IPS DF 4.7 (cell line): ENCODE measurements at regions not wholly inside any gene's neighbourhood (a gene's known extent, or its start where the extent isn't known, plus 50 kb on each side); places are given as distances from the start of the nearest gene placed in this dataset.
"Not testable (repeated sequence)": the region's sequence is repeated elsewhere in the genome, so short reads cannot be mapped to it uniquely, and the experiment has no call there.

ENCODE experiments used
- DNase-seq: peaks from one replicate; pipeline ENCODE4 v3.0.0-alpha.2; 2013; ENCODE audit warnings: low spot score; ENCODE audit errors: extremely low read depth

DNA sequence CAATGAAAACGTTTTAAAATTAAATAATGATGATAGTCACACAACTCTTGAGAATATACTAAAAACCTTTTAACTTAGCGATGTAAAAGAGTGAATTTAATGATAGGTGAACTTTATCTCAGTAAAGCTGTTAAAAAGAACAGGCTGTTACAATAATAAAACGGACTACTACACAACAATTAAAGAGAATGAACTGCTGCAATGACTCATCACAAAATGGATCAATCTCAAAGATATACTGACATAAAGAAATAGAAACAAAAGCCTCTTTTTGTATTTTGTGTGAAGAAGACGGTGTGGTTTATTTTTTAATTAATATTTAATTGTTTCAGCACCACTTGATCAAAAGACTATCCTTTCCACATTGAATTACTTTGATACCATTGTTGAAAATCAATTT lies 352.4 kb upstream of the GJE1 start:
- DNase-seq: no peak

DNA sequence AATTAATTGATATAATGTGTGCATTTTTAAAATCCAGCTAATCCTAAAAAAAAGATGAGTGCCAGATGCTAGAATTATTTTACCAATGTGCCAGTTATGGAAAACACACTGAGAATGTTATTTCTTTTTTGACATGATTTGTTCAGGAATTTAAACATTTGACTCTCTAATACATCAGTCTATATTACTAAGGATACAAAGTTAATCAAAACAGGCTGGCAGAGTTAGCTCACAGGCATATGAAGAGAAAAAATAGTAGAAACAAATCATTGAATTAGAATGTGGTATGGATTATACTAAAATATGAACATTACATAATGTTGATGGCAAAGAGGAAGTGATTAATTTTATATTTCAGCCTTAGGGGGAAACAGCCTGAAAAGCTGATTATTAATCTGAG lies 368.3 kb upstream of the GJE1 start:
- no peak for DNase-seq

DNA sequence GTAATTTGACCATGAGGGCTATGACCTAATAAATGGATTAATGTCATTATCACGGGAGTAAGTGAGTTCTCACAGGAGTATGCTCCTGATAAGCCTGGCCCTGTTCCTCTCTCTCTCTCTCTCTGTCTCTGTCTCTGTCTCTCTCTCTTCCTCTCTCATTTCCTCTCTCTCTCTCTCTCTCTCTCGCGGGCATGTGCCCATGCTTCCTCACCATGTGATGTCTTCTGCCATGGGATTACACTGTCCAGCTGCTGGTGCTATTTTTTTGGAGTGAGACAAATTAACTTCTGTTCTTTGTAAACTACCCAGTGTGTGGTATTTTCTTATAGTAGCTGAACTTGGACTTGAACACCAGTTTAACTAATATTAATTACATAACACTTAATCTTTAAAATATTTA lies 374.3 kb upstream of the GJE1 start:
- no peak for DNase-seq

DNA sequence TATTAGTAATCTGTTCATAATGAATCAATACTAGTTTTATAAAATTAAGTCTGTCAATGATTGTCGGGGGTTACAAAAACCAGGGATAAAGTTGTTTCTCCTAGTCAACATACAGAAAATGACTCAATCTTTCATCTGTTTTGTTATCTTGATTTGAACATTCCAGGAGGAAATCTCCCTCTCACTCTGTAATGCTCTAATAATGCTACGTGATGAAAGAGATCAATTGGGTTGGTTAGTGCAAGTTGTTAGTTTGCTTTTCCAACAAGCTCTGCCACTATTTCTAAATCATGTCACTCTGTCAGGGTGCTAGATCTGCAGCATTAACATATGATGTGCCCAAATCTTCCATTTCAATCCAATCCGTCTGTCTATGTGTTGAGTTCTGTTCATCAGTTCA lies 379.5 kb upstream of the GJE1 start:
- DNase-seq: no peak

DNA sequence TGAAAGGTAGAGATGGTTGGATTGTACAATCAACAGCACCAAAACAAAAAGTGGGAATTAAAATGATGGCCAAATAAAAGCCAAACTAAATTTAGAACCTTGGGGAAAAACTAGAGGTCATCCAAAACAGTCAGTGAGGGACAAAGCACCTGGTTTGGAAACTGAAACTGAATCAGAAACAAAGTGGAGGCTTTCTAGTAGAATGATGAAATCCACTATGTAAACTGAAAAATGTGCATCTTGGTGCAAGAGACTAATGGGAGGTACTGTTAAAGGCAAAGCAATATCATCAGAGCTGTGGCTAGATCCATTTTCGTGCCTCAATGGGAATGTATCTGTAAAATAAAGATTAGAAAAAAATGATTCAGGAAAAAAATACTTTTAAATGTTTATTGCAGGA lies 380.0 kb upstream of the GJE1 start:
- DNase-seq: no peak

DNA sequence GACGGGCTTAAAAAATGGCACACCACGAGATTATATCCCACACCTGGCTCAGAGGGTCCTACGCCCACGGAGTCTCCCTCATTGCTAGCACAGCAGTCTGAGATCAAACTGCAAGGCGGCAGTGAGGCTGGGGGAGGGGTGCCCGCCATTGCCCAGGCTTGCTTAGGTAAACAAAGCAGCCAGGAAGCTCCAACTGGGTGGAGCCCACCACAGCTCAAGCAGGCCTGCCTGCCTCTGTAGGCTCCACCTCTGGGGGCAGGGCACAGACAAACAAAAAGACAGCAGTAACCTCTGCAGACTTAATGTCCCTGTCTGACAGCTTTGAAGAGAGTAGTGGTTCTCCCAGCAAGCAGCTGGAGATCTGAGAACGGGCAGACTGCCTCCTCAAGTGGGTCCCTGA lies 386.4 kb upstream of the GJE1 start:
- DNase-seq: not testable (repeated sequence)

DNA sequence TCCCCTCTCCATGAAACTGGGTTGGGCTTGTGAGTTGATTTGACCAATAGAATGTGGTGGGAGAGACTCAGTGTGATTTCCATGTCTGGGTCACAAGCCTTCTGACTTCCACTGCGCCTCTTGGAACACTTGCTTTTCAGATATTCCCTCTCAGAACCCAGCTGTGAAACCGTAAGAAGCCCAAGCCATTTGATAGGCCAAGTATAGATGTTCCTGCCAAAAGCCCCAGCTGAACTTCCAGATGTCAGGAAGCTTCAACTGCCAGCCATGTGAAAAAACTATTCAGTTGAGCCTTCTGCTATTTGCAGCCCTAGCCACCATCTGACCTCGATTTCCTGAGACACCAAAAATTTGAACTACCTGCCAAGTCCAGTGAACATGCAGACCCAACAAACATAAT lies 387.8 kb upstream of the GJE1 start:
- DNase-seq: no peak

DNA sequence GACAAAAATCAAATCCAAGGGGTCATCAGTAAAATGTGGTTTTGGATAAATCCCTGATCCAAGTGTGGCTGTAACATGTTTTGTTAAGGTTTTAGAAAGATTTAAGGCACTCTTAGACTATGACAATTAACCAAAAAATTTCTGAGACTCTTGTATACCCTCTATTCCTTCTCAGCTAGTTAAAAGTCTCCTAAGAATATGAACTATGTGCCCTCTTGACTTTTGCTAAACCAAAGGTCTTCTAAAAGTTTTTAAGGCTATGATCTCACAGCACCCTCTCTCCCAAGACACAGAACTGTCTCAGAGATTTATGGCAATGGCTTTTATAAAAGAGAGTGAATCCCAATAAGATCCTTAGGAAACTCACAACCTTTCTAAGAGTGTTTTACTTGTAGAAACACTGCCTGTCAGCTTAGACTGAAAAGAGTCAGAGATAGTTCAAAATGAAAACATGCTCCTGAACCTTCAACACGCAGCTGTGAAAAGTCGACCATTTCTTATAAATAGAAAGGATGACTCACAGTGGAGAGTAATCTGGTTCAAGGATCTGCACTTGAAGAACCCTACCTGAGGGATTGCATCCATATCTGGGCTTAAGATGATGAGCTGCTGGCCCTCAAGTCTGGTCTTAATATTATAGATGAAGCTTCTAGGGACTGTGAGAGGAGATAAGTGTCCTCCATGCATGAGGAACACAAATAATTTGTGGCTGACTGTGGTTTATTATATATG lies 388.4 kb upstream of the GJE1 start:
- no peak for DNase-seq

DNA sequence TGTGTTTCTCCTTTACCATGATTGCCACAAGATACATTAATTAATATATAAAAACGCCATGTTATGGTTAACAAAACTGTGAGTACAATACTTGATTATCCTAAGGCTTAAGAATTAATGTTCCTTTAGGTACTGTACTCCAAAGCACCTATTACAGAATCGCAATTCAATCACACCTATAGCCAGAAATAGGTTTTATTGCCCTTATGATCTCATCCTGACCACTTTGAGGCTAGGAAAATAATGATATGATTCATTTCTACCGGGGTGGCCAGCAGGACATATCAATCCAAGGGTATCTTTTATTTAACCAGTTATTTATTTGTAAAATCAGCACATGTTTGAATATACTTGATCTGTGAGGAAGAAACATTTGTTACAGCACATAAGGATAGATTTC lies 396.6 kb upstream of the GJE1 start:
- no peak for DNase-seq

DNA sequence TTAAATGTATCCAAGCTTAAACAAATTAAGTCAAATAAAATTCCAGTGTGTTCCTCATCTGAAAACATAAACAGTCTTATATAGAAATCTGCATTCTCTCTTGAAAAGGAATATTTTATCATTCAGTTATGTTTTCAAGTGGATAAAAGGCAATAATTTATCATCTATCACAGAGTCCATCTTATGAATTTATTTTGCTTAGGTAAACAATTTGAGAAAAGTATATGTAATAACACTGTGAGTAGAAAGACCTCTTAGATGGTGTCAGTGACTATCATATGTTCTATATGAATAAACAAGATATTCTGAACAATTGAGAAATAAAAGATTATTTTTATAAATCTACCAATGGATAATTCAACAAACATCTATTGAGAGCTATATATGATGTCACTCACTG lies 397.6 kb upstream of the GJE1 start:
- DNase-seq: no peak

DNA sequence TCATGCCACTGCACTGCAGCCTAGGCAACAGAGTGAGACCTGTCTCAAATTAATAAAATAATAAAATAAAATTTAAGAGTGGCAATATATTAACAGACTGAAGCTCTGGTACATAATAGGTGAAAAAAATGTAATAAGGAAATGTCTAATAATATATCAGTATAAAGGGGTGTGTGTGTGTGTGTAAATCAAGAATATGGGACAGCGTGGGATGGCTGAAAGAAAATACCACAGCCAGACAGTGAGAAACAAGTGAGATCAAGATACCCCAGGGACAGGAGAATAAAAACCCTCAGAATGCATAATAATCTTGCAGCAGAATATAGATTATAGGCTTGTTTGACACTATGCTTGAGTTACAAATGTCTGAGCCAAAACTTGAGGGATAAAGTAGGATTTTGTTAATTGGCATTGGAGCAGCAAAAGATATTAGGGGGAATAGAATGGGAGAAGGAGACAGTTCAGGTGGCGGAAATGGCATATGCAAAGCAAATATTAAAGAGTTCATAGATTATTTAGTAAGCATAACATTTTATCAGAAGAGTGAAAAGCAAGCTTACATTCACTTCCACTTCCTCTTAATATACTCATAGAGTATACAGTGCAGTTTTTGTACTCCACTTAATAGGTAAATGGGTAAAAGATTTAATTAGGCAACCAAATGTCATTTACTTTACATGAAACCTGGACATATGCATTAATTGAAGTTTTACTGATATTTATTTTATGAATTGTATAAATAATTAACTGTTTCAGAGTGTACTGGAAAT lies 398.5 kb upstream of the GJE1 start:
- DNase-seq: no peak

DNA sequence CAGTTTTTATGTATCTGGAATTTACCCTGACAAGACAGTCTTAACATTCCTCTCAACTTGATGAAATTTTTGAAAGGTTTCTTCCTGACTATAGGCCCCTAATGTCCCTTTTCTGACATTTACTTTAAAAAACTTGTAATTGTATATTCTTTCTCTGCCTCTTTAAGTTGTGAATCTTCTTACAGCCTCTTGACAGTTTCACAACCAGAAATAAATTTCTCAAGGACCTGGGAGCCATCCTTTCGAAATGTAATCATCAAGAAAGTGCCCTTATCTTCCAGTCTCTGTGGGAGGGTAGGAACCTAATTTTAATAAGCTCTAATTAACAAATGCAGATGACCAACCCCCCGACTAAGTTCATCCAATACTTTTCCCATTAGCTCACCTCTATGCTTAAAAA lies 403.6 kb upstream of the GJE1 start:
- no peak for DNase-seq

DNA sequence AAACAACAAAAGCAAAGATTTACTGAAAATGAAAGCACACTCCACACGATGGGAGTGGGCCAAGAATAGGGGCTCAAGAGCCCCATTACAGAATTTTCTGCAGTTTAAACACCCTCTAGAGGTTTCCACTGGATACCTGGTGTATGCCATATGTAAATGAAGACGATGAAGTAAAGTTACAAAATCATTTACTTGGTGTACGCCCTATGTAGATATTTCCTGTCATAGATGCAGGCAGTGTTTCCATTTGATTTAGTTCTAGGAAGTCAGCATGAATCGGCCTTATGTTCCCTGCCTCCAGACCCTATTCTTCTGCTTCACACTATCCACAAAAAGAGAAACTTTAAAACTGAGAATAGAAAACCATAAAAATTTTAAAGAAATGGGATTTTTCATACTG lies 404.4 kb upstream of the GJE1 start:
- DNase-seq: no peak

DNA sequence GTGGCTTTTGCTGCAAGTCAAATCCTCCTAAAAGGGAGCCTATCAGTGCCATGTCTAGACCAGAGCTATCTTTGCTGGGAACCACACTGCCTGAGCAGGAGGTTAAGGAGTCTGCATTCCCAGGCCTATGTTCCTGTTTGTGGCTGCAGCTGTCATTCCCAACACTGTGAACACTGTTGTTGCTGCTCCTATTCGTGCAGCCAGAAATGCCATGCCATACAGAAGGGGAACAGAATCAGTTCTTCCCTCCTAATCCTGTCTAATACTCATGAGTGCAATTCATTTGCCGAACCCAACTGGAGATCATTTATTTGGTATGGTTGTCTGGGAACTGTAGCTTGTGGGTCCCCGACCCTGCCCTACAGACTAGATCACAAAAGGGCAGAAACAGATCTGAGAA lies 406.5 kb upstream of the GJE1 start:
- no peak for DNase-seq

DNA sequence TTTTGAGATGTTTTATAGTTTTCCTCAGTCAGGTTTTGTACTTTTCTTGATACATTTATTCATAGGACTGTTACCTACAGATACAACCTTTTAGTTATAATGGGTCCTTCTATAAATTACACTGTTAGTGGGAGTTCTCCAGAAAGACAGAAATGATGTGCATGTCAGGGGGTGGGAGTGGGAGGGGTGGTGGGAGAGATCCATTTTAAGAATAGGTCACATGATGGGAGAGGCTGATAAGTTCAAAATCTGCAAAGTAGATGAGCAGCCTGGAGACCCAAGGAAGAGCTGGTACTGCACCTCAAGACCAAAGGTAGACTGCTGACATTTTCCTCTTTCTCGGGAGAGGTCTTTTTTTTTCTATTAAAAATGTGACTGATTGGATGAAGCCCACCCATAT lies 408.0 kb upstream of the GJE1 start:
- DNase-seq: no peak

DNA sequence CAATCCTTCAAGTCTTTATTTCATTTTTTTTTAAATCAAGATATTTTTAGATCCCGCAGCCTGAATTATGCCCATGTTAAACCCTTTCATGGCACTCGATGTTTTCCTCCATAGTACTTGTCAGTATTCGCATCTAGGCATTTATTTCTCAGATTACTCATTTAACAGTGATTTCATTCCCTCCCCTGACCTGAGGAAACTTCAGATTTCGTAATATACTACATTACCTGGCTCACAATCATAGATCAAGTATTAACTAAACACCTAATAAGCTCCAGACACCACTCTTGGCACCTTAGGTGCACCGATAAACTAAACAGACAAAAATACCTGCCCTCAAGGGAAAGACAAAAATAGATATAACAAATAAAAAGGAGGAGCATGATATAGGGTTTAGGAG lies 413.2 kb upstream of the GJE1 start:
- DNase-seq: no peak

DNA sequence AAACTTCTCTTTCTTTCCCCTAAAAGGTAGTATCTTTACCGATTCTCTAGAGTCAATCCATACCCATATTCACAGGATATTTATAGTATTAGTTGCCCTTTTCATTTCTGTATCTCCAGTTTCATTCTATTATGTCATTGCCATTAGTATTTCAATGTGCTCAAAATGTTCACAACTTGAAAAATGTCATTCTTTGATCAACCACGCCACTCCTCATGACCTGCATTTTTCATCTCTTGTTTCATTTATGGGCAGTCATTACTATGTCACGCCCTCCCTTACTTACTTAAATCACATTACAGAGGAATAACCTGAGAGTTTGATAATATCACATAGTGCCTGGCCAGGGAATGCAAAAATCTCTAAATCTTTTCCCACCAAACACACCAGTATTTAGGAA lies 427.3 kb upstream of the GJE1 start:
- DNase-seq: no peak

DNA sequence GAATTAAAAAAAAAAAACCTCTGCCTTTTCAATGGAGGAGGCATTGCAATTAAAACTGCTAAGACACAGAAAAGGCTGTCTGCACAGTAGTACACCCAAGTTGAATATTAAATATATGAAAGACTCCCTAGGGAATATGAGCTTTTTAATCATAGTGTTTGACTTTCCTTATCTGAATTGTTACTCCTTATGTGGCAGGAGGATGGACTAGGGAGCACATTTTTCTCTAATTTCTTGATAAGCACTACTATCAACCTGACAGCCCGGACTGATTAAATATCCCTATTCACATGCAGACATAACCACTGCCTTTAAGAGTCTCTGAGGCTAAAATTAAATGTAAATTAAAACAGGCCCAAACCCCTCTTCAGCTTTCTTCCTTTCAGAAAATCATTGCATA lies 428.6 kb upstream of the GJE1 start:
- no peak for DNase-seq

DNA sequence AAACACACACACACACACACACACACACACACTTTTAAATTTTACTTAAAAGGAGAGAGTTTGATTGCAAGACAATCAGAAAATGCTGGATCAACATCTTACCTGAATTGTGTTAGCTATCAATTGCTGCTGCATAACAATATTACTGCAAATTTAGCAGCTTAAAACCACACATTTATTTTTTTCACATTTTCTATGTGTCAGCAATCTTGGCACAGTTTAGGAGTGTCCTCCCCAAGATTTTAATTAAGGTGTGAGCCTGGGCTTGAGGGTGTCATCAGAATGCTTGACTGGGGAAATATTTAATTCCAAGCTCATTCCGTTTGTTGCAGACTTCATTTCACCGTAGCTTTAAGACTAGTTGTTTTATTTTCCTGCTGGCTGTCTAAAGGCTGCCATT lies 431.0 kb upstream of the GJE1 start:
- no peak for DNase-seq

DNA sequence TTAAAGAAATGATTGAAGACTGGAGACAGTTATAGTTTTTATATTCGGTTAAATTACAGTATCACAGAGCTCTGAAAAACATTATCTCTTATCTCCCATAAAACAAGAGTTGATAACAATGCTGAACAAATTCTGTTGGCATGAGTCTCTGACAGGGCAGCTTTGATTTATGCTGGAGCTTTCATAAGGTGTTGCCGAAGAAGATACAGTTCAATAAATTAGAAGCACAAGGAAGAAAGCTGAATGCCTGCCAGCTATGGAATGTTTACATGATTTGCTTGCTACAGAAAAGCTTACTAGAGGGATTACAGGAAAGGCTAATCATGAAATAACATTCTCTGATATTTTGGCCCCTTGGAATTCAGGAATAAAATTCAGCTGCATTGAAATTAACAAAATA lies 431.9 kb upstream of the GJE1 start:
- DNase-seq: no peak

DNA sequence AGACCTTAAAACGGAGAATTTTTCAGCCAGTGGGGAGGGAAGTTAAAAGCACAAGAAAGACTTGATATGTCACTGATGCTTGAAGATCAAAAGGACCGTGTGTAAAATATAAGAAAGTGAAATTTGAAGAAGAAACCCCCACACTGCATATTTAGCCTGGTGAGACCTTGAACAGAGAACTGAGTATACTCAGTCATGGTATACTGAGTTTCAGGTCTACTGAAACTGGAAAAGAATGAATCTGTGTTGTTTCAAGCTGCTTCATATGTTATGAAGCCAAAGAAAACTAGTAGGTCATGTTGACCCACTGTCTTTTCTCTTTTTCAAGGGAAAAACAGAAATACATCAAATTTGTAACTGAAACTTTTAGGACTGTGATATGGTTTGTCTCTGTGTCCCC lies 443.8 kb upstream of the GJE1 start:
- DNase-seq: no peak

DNA sequence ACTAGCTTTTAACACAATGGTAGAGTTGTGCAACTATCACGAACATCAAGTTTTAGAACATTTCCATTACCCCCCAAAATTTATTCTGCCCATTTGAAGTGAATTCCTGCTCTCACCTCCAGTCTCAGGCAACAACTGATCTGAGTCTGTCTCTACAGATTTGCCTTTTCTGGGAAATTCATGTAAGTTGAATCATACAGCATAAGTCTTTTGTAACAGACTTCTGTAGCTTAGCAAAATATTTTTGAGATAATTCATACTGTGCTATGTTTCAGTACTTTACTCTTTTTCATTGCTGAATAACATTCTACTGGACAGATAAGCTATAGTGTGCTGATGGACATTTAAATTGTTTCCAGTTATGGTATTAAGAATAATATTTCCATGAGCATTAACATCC lies 447.3 kb upstream of the GJE1 start:
- DNase-seq: no peak

DNA sequence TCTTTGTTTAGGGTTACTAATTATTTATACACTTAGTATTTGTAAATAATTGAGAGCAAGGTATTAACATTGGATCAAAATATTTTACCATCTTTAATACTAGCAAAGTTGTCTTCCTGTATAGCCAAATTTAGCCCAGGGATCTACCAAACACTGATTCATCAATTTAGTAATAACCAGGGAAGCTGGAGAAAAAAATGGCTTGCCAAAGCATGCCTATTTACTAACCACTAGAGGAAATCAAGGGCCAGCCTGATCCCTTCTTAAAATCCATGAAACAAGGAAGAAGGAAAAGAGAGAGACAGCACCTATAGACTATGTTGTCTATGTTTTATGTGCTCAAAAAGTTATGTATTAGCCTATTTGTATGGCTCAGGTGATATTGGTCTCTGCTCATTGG lies 450.3 kb upstream of the GJE1 start:
- DNase-seq: no peak
